GM18873 (cell line): ENCODE measurements at regions not wholly inside any gene's neighbourhood (a gene's known extent, or its start where the extent isn't known, plus 50 kb on each side); places are given as distances from the start of the nearest gene placed in this dataset.
"Not testable (repeated sequence)": the region's sequence is repeated elsewhere in the genome, so short reads cannot be mapped to it uniquely, and the experiment has no call there.

ENCODE experiments used
- ATAC-seq: cut with Tn5 transposase; IDR thresholded peaks from one replicate; pipeline ENCODE4 v1.9.1; 2021; ENCODE audit warnings: mild to moderate bottlenecking, moderate library complexity, moderate number of reproducible peaks; ENCODE audit not compliant: unreplicated experiment, low FRiP score

DNA sequence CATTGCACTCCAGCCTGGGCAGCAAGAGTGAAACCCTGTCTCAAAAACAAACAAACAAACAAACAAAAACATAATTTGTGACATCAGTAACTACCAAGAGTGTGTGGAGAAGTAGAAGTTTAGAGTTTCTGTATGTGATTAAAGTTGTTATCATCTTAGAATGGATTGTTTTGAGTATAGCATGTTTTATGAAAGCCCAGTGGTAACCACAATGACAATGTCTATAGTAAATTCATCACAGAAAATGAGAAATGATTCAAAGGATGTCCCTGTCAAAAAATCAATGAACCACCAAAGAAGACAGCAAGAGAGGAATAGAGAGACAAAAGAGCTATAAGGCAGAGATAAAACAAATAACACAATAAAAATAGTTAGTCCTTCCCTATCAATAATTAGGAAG, 1299.2 kb downstream of the CNTNAP5 start:
- ATAC-seq: no peak

DNA sequence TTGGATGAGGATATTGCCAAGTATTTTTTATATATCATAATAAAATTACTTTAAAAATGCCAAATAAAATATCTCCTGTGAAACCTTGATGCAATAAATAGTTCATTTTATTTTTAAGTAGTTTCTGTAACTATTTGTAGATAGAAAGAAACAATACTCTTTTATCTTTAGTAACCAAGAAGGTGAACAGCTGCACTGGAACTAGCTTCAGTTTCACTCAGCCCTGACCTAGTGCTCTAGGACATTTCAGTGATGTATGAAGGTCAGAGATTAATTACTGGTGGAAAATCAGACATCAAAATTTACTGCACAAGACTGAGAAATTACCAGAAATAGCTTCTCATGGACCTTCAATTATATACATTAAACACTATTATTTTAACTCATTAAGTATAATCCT, 1305.0 kb downstream of the CNTNAP5 start:
- ATAC-seq: peak; percentile 59

GRCh38 chr2:125341353-125341752, 1314.6 kb upstream of the GYPC start:
- no peak for ATAC-seq

DNA sequence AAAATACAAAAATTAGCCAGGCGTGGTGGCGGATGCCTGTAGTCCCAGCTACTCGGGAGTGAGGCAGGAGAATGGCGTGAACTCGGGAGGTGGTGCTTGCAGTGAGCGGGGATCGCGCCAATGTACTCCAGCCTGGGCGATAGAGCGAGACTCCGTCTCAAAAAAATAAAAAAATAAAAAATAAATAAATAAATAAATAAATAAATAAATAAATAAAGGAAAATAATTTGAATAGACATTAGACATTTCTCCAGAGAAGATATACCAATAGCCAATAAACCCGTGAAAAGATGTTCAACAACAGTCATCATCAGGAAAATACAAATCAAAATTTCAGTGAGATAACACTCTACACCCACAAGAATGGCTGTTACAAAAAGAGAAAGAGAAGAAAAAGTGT, 1302.4 kb upstream of the GYPC start:
- ATAC-seq: not testable (repeated sequence)

GRCh38 chr2:125364192-125364983, 1291.6 kb upstream of the GYPC start:
- no peak for ATAC-seq

GRCh38 chr2:125364984-125365265, 1291.0 kb upstream of the GYPC start:
- ATAC-seq: no peak

- no peak for ATAC-seq
These were observed 1284.1 kb upstream of the GYPC start for GRCh38 chr2:125371867-125372266.

DNA sequence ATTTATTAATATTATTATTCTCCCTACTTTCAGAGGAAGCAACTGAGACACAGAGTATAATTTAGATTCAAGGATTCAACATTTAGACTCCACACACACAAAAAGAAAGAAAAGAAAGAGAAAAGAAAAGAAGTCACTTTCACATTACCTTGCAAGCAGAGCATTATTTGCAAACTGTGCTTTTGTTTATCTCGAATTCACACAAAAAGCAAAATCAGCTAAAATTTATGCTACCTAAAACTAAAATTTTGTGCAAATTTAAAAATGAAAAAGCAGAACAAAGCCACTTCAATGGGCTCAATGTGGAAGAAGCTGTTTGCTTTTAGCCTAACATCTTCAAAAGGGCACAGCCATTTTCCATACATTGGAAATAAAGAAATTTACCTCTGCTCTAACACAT, 1282.7 kb upstream of the GYPC start:
- ATAC-seq: no peak

DNA sequence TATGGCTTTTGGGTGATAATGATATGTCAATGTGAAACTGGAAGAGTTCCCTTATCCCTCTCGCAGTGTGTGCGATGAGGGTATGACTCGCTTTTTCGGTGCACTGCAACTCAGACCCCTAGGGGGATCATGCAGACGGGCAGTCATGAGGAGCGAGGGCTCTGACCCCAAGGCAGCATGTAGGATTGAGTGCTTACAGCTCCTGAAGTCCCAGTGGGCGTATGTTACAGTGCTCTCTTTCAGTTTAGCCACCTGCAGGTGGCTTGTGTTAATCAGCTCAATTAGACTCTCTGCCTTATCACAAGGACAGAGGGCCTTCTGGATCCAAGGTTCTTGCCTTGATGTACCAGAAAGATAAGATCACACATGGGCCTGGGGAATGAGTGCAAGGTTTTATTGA, 1269.9 kb upstream of the GYPC start:
- no peak for ATAC-seq

GRCh38 chr2:125397535-125398251, 1258.3 kb upstream of the GYPC start:
- ATAC-seq: peak; percentile 85

GRCh38 chr2:125398738-125399524, 1257.0 kb upstream of the GYPC start:
- ATAC-seq: peak; percentile 48

GRCh38 chr2:125405816-125406215, 1250.1 kb upstream of the GYPC start:
- no peak for ATAC-seq

DNA sequence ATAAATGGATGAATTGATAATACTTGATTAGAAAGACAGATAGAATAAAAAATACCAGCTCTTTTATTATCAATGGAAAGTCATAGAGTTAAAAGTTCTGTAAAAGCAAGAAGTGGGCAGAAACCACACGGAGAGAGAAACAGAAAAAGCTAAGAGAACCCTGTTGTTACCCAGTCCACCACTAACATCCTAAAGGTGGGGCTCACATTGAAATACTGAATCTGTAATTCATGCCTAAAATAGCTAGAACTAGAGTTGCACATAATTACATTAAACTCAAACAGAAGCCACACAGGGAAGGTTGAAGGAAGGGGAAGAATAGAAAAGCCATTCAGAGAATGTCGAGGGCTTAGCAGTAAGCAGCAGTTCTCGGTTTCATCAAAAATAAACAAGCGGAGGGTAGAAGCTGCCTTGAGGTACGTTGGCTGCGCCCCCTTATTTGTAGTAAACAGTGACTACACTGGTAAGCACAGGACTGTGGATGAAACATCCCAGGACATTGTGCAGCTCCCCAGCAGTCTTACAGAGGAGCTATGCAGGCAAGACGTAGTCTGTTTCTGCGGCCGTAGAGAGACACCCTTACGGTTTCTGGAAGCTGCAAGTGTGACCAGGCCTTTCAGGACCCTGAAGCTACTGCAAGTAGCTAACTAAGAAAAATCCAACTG, 1247.0 kb upstream of the GYPC start:
- no peak for ATAC-seq

DNA sequence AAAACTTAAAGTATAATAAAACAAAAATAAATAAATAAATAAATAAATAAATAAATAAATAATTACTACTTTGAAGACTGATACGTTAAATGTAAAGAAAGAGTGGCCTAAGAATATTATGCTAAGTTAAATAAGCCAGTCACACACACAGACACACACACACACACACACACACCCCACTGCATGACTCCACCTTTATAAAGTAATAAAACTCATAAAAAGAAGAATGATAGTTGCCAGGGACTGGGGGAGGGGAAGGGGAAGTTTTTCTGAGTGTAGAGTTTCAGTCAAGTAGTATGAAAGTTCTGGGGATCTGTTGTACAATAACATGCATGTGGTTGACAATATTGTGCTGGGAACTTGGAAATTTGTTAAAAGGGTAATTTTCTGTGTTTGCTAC, 1237.5 kb upstream of the GYPC start:
- ATAC-seq: no peak

DNA sequence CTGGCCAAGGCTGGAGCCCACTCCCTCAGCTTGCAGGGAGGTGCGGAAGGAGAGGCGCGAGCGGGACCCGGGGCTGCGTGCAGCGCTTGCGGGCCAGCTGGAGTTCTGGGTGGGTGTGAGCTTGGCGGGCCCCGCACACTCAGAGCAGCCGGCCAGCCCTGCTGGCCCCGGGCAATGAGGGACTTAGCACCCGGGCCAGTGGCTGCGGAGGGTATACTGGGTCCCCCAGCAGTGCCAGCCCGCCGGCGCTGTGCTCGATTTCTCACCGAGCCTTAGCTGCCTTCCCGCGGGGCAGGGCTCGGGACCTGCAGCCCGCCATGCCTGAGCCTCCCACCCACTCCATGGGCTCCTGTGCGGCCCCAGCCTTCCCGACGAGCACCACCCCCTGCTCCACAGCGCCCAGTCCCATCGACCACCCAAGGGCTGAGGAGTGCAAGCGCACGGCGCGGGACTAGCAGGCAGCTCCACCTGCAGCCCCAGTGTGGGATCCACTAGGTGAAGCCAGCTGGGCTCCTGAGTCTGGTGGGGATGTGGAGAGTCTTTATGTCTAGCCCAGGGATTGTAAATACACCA, 1233.7 kb upstream of the GYPC start:
- ATAC-seq: not testable (repeated sequence)

DNA sequence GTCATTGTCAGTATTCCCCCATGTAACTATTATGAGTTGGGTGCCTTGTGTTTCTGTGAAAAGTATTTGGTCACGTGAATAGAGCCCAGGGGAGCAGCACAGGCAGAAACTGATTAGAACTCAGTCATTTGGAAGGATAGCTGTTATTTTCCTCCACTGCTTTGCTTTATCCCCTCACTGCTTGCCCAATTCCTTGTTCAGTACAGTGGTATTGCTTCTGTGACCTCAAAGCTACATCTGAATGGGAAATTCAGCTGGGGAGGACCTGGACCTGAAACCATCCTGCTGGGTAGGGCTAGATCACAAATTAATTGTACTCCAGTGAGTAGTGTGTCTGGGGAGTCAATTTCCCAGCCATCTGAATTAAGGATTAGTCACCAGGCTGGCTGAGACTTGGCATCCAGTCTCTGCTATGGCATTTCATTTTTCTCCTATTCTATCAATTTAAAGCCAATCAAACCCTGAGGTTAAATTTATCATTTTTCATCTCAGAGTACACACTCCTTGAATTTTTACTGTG, 1231.6 kb upstream of the GYPC start:
- no peak for ATAC-seq

GRCh38 chr2:125427721-125428315, 1228.1 kb upstream of the GYPC start:
- no peak for ATAC-seq

DNA sequence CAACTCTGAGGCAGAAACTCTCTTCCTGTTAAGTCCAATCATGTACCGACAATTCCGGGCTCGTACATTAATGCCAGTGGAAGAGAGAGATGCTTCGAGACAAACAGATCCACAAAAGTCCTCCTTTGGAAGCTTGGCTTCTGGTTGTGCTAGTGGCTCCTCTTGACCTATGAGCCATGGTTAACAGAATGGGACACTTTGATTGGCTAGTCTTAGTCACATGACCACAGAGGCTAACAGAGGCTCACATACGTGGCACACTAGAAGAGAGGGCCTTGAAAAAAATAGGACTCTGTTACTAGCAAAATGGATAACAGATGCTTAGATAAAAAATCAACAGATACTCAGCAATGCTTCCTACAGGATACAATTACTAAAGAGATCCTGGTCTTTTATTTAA, 1211.9 kb upstream of the GYPC start:
- ATAC-seq: no peak

- ATAC-seq: no peak
These were observed 1210.5 kb upstream of the GYPC start for GRCh38 chr2:125445495-125445894.

DNA sequence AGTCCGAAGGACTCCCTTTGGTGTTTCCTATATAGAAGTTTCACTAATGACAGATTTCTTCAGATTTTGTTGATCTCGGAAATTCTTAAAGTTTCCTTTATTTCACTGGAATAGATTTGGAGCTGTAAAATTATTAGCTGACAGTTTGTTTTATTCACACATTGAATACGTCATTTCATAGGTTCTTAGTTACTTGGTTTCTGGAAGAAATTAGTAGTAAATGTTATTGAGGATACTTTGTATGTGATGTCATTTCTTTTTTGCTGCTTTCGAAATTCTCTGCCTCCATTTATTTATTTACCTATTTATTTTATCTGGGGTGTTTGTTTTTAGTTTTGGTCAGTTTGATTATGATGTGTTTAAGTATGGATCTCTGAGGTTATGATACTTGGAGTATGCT, 1205.9 kb upstream of the GYPC start:
- ATAC-seq: no peak
